GM18498 (cell line): ENCODE measurements at regions not wholly inside any gene's neighbourhood (a gene's known extent, or its start where the extent isn't known, plus 50 kb on each side); places are given as distances from the start of the nearest gene placed in this dataset.
"Not testable (repeated sequence)": the region's sequence is repeated elsewhere in the genome, so short reads cannot be mapped to it uniquely, and the experiment has no call there.

ENCODE experiments used
- ATAC-seq: cut with Tn5 transposase; IDR thresholded peaks from one replicate; pipeline ENCODE4 v1.9.1; 2021; ENCODE audit warnings: mild to moderate bottlenecking, moderate library complexity; ENCODE audit not compliant: unreplicated experiment

DNA sequence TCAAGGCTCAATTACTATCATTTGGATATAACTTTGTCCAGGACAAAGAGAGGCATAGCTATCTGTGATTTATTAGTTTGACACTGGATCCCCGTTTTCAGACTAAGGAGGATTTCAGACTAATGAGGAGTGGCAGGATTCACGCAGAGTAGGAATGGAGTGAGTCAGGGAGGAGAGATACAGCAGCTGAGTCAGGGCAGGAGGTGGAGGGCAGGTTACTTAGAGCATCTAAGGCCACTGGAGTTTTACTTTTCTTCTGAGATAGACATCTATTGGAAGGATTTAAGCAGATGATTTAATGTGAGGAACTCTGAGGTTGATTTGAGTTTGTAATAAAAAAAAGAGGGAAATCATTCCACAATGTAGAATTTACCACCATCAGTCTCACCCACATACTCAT, 110.6 kb downstream of the RPIA start:
- ATAC-seq, result not testable (repeated sequence)

DNA sequence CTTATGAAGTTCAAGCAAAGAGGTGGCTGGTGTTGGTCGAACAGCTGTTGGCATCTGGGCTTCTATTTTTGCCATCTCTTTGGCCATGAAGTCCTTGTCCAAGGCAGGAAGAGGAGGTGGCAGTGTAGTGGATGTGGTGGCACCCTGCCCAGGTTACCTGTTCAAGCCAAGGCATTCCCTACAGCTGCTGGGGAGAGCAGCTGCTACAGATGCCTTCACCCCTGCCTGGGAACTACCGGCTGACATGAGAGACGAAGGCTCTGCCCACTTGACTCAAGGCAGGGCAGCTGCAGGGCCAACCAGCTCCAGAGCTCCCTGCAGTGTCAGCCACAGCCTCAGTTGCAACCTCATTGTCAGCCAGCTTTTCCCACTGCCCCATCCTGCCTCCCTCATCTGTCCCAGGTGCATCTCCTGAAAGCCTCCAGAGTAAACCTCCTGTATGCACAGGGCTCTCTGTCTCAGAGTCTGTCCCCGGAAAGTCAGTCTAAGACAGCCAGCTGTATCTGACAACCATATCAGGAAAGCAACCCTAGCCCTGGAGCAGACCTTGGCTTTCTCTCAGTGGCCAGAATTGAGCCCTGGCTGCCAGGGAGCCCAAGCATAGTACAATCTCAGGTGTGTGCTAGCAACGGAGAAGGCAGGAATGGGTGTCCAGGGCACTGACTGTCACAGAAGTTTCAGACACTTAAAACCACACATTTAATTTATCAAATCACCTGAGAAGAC, 115.9 kb downstream of the RPIA start:
- ATAC-seq, result no peak

DNA sequence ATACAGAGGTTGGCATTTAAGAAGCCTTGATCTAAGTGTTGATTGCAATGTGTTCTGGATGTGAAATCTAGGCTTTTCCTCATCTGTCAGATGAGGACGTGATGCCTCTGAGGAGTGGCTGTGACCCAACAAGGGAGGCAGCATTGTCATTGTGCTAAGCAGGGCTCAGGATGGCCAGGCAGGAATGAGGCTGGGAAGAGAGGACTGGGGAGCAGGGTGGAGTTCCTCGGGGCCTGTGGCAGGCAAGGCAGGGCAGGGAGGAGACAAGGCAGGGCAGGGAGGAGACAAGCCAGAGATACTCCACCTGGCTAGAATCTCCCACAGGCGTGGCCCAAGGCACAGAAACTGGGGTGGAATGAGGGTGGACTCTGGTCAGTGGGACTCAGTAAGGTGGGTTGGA, 116.6 kb downstream of the RPIA start:
- no peak for ATAC-seq

DNA sequence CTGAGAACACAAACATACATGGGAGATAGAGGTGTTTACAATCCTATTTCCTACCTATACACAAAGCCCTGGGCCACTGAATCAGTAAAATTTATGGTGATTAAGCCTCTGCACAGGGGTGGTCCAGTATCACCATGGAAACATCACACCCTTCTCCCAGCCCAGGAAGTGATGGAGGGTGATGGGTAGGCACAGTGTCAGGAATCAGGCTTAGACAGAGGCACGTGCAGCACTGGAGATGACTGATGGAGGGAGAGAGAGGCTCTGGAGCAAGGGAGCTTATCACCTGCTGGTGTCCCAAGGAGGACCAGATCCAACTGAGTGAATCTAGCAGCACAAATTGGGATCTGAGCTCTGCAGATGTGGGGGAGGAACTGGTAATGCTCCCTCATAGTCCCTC, 117.2 kb downstream of the RPIA start:
- no peak for ATAC-seq

DNA sequence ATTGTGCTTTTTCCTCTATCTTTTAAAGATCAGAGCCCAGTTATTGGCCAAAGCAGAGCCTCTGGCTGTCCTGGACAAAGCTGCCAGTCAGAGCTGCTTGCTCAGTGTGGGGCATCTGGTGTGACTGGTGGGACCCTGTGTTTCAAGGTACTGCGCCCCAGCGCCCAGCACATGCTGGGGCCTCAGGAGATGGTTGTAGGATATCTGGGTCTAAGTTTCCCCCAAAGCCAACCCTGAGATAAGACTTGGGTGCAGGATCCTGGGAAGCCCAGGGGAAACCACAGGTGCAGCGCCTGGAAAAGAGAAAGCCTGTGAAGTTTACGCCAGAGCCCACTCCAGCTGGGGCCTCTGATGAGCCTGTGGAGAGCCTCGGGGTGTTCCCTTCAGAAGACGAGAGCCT, 117.7 kb downstream of the RPIA start:
- ATAC-seq, result no peak

DNA sequence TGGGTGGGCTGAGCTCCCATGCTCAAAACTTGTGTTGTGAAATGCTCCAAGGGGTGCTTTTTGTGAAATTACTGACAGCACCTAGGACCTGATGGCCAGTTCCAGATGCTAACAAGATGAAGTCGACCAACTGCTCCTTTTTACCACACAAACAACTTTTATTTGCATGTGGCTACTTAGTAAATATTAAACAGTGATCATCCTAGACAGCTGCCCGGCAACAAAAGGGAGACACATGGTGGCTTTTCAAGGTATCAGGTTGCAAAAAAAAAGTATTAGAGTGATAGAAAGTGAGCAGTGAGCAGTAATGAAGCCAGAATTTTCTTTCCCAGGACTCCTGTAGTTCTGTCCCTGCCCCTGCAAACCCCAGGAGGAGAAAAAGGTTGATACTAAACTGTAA, 118.5 kb downstream of the RPIA start:
- no peak for ATAC-seq

DNA sequence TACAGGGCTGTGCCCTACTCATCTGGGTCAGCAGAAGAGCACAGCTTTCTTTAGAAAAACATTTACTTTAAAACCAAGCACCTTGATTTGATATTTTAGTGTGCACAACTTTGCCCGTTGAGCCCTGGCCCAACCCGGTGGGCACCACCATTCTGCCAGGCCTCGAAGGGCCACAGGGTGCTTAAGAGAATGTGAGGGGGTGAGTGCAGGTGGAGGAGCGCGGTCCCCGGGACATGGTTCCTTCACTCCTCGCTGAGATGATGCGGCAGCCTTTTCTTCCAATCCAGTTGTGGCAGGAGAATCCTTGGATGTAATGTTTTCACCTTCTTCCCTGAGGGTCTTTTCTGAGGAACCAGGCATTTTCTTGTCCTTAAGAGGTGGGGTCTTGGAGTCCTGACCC, 119.0 kb downstream of the RPIA start:
- no peak for ATAC-seq

DNA sequence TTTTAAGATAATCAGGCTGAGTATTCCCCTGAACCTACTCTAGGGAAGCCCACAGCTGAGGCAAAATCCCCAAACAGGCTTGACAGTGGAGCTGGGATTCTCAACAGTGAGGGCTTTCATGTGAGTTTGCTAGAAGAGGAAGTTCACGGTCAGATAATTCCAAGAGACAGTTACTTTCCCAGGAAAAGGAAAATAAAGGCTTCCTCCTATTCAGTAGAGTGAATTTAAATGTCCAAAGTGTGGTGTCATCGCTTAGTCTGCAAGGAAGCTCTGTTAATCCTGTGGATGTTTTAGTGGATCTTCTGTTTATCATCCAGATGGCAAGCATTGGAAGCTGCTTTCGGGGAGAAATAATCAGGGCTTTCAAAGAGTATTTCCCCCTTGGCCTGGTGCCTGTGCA, 119.8 kb downstream of the RPIA start:
- ATAC-seq, result no peak

DNA sequence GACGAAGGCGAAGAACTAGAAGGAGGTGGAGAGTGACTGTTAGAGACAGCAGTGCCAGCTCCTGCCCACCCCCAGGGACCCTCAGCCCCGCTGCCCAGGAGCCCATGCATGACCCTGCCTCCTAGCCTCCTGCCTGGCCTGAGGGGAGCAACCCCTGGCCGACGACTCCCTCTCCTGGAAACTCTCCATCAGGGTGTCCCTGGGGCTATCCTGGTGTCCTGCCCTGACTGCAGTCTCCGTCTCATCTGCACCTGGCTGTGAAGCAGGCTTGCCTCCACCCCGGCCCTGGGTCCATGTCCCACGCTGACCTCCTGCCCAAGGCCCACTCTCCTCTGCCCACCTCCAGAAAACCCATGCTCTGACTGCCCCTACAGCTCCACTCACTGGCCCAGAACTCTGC, 120.2 kb downstream of the RPIA start:
- ATAC-seq, result no peak

DNA sequence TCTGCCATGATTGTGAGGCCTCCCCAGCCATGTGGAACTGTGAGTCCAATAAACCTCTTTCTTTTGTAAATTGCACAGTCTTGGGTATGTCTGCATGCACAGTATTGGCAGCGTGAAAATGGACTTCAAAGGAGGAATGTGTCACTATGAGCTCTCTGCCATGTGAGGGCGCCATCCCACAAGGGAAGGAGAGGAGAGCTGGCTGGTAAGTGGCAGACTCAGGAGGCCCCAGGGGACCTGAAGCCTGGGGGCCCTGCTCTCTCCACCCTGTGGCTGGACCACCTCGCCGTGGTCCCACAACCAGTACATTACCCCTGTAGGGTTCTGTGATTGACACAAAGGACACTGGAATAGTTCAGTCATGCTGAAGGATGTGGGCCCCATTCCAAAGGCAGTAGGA, 122.1 kb downstream of the RPIA start:
- no peak for ATAC-seq

DNA sequence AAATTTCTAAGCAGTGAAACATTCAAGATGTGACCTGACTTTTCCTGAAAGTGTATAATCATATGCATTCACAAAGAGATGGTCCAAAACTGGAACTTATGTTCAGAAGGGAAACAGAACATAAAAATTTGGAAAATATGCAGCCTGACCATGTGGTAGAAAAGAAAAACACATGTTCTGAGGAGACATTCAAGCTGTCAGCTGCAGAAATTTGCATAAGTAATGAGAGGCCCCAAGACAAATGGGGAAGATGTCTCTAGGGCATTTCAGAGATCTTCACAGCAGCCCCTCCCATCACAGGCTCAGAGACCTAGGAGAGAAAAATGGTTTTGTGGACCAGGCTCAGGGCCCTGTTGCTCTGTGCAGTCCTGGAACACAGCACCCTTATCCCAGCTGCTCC, 123.8 kb downstream of the RPIA start:
- ATAC-seq, result no peak

DNA sequence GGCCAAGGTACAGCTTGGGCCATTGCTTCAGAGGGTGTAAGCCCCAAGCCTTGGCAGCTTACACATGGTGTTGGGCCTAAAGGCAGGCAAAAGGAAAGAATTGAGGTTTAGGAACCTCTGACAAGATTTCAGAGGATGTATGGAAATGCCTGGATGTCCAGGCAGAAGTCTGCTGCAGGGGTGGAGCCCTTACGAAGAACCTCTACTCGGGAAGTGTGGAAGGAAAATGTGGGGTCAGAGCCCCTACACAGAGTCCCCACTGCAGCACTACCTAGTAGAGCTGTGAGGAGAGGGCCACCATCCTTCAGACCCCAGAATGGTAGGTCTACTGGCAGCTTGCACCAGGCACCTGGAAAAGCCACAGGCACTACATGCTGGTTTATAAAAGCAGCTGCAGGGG, 124.2 kb downstream of the RPIA start:
- ATAC-seq, result no peak

DNA sequence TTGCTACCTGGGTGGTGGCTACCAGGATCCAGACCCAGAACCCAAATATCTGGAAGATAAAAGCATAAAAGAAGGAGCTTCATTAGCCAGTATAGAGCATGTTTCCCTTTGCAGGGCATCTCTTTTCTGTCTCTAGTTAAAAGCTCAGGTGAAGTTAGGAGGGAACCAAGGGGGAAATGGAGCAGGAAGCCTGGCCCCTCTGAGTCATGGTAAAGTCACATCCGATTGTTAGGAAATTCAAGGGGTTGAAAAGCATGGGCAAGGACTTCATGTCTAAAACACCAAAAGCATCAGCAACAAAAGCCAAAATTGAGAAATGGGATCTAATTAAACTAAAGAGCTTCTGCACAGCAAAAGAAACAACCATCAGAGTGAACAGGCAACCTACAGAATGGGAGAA, 126.9 kb downstream of the RPIA start:
- no peak for ATAC-seq

DNA sequence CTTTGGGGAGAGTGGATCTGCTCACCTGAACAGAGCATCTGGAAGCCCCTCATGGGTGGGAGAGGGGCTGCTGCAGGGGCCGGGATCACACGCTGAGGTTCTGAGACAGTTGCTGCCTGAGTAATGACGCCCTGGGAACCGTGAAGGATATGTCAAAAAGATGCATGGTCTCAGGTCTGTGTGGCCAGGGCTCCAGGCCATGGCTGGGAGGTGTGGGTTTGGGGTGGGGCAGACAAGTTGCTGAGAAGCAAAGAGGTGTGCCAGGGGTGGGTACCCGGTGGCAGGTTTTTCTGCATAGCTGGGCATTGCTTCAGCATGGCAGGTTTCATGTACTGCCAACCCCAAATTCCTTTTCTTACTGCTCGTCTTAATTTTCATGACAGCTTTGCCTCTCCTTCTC, 133.5 kb downstream of the RPIA start:
- no peak for ATAC-seq

DNA sequence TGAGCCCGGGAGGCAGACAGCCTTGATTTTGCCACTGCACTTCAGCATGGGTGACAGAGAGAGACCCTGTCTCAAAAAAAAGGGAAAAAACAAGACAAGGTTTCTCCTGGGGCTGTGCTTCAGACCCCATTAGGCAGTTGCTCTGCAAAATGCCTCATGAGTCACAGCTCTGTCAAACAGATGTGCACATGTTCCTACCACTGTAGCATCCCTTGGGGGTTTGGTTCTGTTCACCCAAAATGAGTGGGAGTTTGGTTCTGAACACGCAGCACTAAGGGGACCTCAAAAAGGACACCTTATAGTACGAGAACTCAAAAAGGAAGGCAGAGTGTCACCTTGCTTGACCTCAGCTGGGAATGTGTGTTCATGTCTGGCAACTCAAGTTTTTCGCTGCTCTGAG, 134.9 kb downstream of the RPIA start:
- ATAC-seq, result no peak

DNA sequence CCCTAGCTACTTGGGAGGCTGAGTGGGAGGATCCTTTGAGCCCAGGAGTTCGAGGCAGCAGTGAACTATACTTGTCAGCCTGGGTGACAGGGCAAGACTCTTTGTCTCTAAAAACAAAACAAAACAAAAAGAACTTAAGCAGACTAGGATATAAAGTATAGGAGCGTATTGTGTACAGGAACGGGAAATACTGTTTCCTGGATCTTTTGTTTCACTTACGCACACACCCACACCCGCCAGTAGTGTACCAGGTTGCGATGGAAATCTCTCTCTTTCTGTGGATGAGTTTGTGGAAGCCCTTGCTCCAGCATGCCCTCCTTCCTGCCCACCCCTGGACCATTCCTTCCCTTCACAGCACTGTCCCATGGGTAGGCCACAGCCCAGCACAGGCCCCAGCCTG, 136.3 kb downstream of the RPIA start:
- ATAC-seq, result no peak

DNA sequence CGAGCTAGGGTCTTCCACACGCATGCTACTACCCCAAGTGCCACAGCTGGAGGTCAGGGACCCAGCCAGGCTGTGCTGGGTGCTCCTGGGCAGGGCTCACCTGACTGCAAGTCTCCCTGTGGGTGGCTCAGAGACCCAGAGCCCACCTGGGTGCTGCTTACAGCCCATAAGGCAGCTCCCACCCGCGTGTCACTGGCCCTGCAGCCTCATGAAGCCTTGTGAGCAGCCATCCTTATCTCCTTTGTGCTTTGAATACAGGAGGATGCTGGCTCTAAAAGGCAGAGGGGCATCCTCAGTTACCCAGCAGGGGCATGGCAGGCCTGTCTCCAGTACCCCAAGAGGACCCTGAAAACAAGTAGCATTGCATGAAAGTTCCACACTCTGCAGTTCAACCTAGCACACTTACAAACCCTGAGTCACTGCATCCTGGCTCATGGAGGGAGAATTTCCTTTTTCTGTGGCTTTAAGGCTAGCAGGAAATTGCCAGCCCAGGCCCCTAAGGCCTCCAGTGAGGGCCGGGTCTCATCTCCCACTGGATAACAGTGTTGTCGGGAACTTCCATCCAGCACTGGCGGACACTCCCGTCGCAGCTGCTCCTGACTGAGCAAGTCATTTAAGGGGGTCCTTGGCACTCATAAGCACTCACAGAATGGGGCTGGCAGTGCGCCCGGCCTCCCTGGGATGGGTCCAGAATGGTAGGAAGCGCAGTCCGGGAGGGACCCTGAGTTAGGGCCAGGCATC, 137.1 kb downstream of the RPIA start:
- no peak for ATAC-seq

DNA sequence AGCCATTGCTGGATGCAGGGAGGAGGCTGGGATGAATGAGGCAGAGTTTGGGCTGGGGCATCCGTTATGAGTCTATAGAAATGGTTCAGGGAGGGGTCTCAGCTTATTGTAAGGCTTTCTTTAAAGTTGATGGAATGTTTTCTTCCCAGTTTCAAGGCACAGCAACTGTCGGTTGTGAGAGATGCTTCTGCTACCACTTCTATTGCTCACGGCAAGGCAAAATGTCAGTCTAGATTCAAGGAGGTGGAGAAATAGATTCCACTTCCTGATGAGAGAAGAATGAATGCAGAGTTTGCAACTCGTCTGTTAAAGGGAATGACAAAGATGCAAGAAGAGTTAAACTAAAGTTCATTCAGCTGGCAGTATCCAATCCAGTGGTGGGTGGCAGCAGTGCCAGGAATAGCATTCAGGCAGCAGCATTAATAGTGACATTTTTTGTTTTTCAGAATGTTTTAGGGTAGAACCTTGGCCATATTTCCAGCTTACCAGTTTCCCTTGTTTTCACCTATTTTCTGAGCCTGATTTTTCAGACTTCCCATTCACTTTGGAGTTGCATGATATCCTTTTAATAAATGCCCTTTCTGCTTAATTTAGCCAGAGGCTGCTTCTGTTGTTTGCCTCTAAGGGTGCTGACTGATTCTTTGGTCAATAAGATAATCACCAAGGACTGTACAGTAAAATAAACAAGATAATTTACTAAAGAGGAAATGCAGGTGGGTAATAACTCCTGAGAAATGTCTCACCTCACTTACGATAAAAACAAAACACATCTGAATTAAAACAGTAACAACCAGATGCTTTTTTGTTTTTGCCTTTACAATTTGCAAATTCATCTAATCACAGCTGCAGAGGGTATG, 138.4 kb downstream of the RPIA start:
- no peak for ATAC-seq

DNA sequence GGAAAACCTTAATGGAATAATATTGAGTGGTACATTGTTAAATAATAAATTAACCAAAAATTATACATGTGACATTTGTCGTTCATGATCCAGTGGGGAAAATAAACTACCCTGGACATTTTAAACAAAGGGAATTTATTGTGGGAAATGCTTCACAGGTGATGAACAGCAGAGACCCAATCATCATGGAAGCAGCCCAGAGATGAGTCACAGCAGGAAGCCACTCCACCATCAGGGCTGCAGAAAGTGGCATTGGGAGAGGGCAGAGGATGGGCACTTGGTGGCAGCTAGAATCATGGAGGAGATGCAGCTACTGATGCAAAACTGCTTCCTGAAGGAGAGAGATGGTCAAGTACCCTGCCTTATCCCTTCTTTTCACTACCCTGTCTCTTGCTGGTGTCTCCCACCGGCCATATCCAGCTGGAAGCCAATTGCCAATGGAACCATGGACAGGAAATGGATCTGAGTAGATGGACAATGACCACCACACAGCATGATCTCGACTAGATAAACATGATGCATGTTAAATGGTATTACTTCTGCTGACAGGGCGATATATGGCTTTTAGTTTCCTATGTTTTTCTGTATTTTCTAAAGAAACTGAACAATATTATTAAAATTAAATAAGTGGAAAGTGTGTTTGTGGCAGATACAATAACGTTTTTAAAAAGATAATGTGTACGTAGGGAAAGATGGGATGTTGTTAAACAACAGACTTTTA, 139.8 kb downstream of the RPIA start:
- ATAC-seq, result no peak

DNA sequence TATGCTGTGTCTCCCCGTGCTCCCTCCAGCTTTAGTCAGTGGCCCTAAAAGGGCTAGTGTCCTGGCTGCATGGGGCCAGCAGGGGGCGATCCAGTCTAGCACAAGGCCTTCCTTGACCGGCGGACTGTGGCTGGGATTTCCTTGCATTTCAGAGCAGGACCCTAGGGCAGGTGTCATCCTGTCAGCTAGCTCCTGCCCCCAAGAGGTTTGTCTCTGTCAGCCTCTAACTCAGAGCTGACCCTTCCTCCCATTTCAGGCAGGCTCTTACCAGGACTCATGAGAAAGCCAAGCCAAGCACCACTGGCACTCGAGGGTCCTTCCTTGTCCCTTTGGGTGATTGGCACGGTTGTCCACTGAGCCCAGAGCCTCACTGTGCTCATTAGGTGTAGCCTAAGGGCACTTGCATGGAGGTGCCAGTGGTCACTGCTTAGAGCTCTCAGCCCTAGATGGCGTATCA, 140.3 kb downstream of the RPIA start:
- peak; percentile 87 for ATAC-seq
